ENCODE measurements at regions not wholly inside any gene's neighbourhood (a gene's known extent, or its start where the extent isn't known, plus 50 kb on each side); places are given as distances from the start of the nearest gene placed in this dataset.

GRCh38 chr1:219066098-219066497, 107.6 kb upstream of the LYPLAL1 start:
- TF ChIP-seq CTCF (IDR thresholded peaks at IDR 0.05): no peak
- no peak for TF ChIP-seq POLR2A (IDR thresholded peaks at IDR 0.05)

All from uterus (tissue), 2 donors.